ENCODE measurements at regions not wholly inside any gene's neighbourhood (a gene's known extent, or its start where the extent isn't known, plus 50 kb on each side); places are given as distances from the start of the nearest gene placed in this dataset.
A peak's percentile ranks its signal among the peaks of the same experiment; 100 is the strongest.

- Histone ChIP-seq H3K27ac (ENCODE audit: low read depth, low read length) (no peak overlapping the region), H3K27me3 (ENCODE audit: control insufficient read depth, insufficient read depth, low read length) (no peaks in the 10 kb centered on the region), H3K4me3 (ENCODE audit: low read depth, low read length) (no peak overlapping the region), H3K9me3 (ENCODE audit: control insufficient read depth, insufficient read depth, low read length) (no peaks in the 10 kb centered on the region; the same call in 1 of the 2 replicates)
- no peak for TF ChIP-seq CTCF (IDR thresholded peaks at IDR 0.05; ENCODE audit: low read depth, low read length)
- ChIA-PET CTCF (no interaction called here), POLR2A (no interaction called here)
- DNase-seq (ENCODE audit: low read depth, low spot score), result no peak
Measured at GRCh38 chr1:241419986-241420385, 63.0 kb upstream of the RGS7 start.

- H3K4me3 ChIP-seq (ENCODE audit: low read depth, low read length), result no peak overlapping the region
- DNase-seq (ENCODE audit: low read depth, low spot score), result no peak
- H3K27me3 ChIP-seq (ENCODE audit: control insufficient read depth, insufficient read depth, low read length), result no peaks in the 10 kb centered on the region
- no peaks in the 10 kb centered on the region for H3K9me3 ChIP-seq (ENCODE audit: control insufficient read depth, insufficient read depth, low read length)
- ChIA-PET POLR2A (no interaction called here), CTCF (no interaction called here)
- no peak for TF ChIP-seq CTCF (IDR thresholded peaks at IDR 0.05; ENCODE audit: low read depth, low read length)
- H3K27ac ChIP-seq (ENCODE audit: low read depth, low read length), result no peak overlapping the region
Measured at GRCh38 chr1:241417258-241417657, 60.3 kb upstream of the RGS7 start.

- Histone ChIP-seq H3K4me3 (ENCODE audit: low read depth, low read length) (no peak overlapping the region), H3K27me3 (ENCODE audit: control insufficient read depth, insufficient read depth, low read length) (no peaks in the 10 kb centered on the region), H3K27ac (ENCODE audit: low read depth, low read length) (no peak overlapping the region), H3K9me3 (ENCODE audit: control insufficient read depth, insufficient read depth, low read length) (no peaks in the 10 kb centered on the region)
- DNase-seq (ENCODE audit: low read depth, low spot score), result no peak
- no peak for TF ChIP-seq CTCF (IDR thresholded peaks at IDR 0.05; ENCODE audit: low read depth, low read length)
- CTCF ChIA-PET, result no interaction called here
- POLR2A ChIA-PET, result no interaction called here
Measured at GRCh38 chr1:241413974-241414373, 57.0 kb upstream of the RGS7 start.

GRCh38 chr1:241413386-241413785 lies 56.4 kb upstream of the RGS7 start:
- Histone ChIP-seq H3K27ac (ENCODE audit: low read depth, low read length) (no peak overlapping the region), H3K4me3 (ENCODE audit: low read depth, low read length) (no peak overlapping the region), H3K9me3 (ENCODE audit: control insufficient read depth, insufficient read depth, low read length) (no peaks in the 10 kb centered on the region), H3K27me3 (ENCODE audit: control insufficient read depth, insufficient read depth, low read length) (no peaks in the 10 kb centered on the region)
- DNase-seq (ENCODE audit: low read depth, low spot score), result peak; percentile 52
- POLR2A ChIA-PET, result no interaction called here
- TF ChIP-seq CTCF (IDR thresholded peaks at IDR 0.05; ENCODE audit: low read depth, low read length), result no peak
- CTCF ChIA-PET, result no interaction called here

GRCh38 chr1:241412646-241413045 lies 55.6 kb upstream of the RGS7 start:
- DNase-seq (ENCODE audit: low read depth, low spot score), result no peak
- no peak for TF ChIP-seq CTCF (IDR thresholded peaks at IDR 0.05; ENCODE audit: low read depth, low read length)
- Histone ChIP-seq H3K9me3 (ENCODE audit: control insufficient read depth, insufficient read depth, low read length) (no peaks in the 10 kb centered on the region), H3K27ac (ENCODE audit: low read depth, low read length) (no peak overlapping the region), H3K27me3 (ENCODE audit: control insufficient read depth, insufficient read depth, low read length) (no peaks in the 10 kb centered on the region), H3K4me3 (ENCODE audit: low read depth, low read length) (no peak overlapping the region)
- CTCF ChIA-PET, result no interaction called here
- POLR2A ChIA-PET, result no interaction called here
